ENCODE measurements at regions not wholly inside any gene's neighbourhood (a gene's known extent, or its start where the extent isn't known, plus 50 kb on each side); places are given as distances from the start of the nearest gene placed in this dataset.
A peak's percentile ranks its signal among the peaks of the same experiment; 100 is the strongest.

- H3K4me3 ChIP-seq (ENCODE audit: control insufficient read depth, low read depth, low read length): no peak overlapping the region
- DNase-seq (ENCODE audit: low read depth): no peak
- TF ChIP-seq, protein P1, sequence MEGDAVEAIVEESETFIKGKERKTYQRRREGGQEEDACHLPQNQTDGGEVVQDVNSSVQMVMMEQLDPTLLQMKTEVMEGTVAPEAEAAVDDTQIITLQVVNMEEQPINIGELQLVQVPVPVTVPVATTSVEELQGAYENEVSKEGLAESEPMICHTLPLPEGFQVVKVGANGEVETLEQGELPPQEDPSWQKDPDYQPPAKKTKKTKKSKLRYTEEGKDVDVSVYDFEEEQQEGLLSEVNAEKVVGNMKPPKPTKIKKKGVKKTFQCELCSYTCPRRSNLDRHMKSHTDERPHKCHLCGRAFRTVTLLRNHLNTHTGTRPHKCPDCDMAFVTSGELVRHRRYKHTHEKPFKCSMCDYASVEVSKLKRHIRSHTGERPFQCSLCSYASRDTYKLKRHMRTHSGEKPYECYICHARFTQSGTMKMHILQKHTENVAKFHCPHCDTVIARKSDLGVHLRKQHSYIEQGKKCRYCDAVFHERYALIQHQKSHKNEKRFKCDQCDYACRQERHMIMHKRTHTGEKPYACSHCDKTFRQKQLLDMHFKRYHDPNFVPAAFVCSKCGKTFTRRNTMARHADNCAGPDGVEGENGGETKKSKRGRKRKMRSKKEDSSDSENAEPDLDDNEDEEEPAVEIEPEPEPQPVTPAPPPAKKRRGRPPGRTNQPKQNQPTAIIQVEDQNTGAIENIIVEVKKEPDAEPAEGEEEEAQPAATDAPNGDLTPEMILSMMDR (conservative IDR thresholded peaks at IDR 0.05; ENCODE audit: control insufficient read depth, insufficient read depth, low read depth, low read length): no peak
Measured at GRCh38 chr5:74951865-74952264, 85.7 kb upstream of the FAM169A start.

- H3K4me3 ChIP-seq (ENCODE audit: control insufficient read depth, low read depth, low read length): no peak overlapping the region
- peak; percentile 22 for DNase-seq (ENCODE audit: low read depth)
- TF ChIP-seq, protein P1 (conservative IDR thresholded peaks at IDR 0.05; ENCODE audit: control insufficient read depth, insufficient read depth, low read depth, low read length): no peak
Measured at GRCh38 chr5:74950836-74951515, 84.8 kb upstream of the FAM169A start.

DNA sequence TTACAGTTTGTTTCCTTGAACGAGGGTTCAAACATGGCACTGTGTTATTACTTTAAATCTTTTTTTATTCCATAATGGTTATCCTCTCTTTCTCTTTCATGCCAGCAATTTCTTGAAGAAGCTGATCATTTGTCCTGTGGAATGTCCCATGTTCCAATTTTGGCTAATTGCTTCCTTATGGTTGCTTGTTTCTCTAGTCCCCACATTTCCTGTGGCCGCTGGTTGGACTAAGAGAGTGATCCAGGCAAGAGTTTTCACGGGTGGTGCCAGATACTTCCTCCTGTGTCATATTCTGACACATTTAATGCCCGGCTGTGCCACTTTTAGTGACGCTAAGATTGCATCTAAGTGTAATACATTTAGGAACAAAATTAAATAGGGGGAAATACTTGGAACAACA lies 83.8 kb upstream of the FAM169A start:
- TF ChIP-seq, protein P1 (conservative IDR thresholded peaks at IDR 0.05; ENCODE audit: control insufficient read depth, insufficient read depth, low read depth, low read length): no peak
- DNase-seq (ENCODE audit: low read depth): peak; percentile 45
- H3K4me3 ChIP-seq (ENCODE audit: control insufficient read depth, low read depth, low read length): no peak overlapping the region

DNA sequence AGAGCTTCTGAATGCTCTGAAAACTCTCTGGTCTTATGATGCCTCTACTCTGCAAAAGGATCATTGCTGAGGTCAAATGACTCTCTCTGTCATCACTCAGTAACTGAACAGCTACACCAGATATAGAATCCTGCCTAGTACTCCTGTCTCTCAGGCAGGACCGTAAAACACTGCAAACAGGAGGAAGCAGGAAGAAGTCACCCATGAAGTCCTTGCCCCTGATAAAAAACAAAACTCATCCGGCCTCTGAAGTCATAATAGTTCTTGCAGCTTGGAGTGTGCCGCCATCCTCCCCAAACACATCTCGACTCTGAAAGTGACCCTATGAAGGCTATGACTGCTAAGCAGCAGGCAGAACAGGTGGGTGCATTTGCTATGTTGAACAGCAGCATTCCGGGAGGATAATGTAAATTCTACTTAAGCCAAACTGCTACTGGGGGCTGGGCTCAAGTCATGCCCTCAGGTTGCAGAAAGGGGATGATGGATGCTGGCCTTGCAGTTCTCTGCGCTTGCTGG lies 81.9 kb upstream of the FAM169A start:
- TF ChIP-seq, protein P1 (conservative IDR thresholded peaks at IDR 0.05; ENCODE audit: control insufficient read depth, insufficient read depth, low read depth, low read length): no peak

DNA sequence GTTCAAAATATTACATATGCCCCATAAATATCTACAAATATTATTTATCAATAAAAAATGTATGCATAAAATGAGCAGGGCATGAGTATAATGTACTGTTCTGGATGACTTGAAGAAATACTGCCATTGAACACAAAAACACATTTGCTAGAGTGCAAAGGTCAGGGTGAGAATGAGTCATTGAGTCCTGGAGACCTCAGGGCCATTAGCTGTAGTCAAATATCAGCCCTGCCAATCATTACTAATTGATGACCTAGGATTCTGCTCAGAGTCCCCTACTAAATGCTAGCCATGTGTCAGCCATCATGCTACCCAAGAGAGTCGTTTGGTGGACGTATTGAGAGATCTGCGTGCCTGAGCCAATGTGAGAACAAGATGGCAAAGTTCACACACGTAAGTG lies 80.3 kb upstream of the FAM169A start:
- TF ChIP-seq, protein P1 (conservative IDR thresholded peaks at IDR 0.05; ENCODE audit: control insufficient read depth, insufficient read depth, low read depth, low read length): no peak
- peak; percentile 5 for DNase-seq (ENCODE audit: low read depth)
- H3K4me3 ChIP-seq (ENCODE audit: control insufficient read depth, low read depth, low read length): no peak overlapping the region

More for the DNA sequence above, 81.9 kb upstream of the FAM169A start:
- no peak overlapping the region for H3K4me3 ChIP-seq (ENCODE audit: control insufficient read depth, low read depth, low read length)
- peak; percentile 12 for DNase-seq (ENCODE audit: low read depth)

GRCh38 chr5:74945561-74946165 lies 79.5 kb upstream of the FAM169A start:
- TF ChIP-seq, protein P1 (conservative IDR thresholded peaks at IDR 0.05; ENCODE audit: control insufficient read depth, insufficient read depth, low read depth, low read length): no peak
- no peak overlapping the region for H3K4me3 ChIP-seq (ENCODE audit: control insufficient read depth, low read depth, low read length)
- DNase-seq (ENCODE audit: low read depth): peak; percentile 7
